ENCODE measurements at regions not wholly inside any gene's neighbourhood (a gene's known extent, or its start where the extent isn't known, plus 50 kb on each side); places are given as distances from the start of the nearest gene placed in this dataset.
"Not testable (repeated sequence)": the region's sequence is repeated elsewhere in the genome, so short reads cannot be mapped to it uniquely, and the experiment has no call there.

DNA sequence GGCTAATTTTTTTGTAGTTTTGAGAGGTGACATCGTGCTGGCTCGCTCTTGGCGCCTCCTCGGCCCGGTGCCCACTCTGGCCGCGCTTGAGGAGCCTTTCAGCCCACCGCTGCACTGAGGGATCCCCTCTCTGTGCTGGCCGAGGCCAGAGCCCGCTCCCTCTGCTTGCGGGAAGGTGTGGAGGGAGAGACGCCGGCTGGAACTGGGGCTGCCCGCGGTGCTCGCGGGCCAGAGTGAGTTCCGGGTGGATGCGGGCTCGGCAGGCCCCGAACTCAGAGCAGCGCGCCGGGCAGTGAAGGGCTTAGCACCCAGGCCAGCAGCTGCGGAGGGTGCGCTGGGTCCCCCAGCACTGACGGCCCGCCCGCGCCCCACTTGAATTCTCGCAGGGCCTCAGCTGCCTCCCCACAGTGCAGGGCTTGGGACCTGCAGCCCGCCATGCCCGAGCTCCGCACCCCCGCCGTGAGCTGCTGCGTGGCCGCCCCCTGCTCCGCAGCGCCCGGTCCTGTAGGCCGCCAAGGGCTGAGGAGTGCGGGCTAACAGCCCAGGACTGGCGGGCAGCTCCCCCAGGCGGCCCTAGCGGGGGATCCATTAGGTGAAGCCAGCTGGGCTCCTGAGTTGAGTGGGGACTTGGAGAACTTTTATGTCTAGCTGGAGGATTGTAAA, 113.2 kb upstream of the ZSWIM2 start:
- Mint-ChIP-seq H3K27ac (no peak overlapping the region), H3K4me1 (no peaks in the 10 kb centered on the region), H3K27me3 (ENCODE audit: low read depth) (no peaks in the 10 kb centered on the region), H3K4me3 (no peak overlapping the region), H3K36me3 (peaks cover 6% of the 10 kb centered on the region; the same call in 1 of the 2 replicates), H3K9me3 (peaks cover 9% of the 10 kb centered on the region)
- DNase-seq (ENCODE audit: low spot score) (no peak), ATAC-seq (no peak)
- ChIA-PET POLR2A (interaction anchor here (0.6 kb wide), 1 partner anchor 508 kb away, joined by 4 read pairs; no protein-coding TSS in a partner anchor), CTCF (no interaction called here)
- TF ChIP-seq OVOL2 (CRISPR knock-in tag; IDR thresholded peaks at IDR 0.05; ENCODE audit: borderline replicate concordance) (no peak), ZNF317 (CRISPR knock-in tag; IDR thresholded peaks at IDR 0.05; ENCODE audit: borderline replicate concordance, low read depth) (no peak)
- TF ChIP-seq, protein P1, sequence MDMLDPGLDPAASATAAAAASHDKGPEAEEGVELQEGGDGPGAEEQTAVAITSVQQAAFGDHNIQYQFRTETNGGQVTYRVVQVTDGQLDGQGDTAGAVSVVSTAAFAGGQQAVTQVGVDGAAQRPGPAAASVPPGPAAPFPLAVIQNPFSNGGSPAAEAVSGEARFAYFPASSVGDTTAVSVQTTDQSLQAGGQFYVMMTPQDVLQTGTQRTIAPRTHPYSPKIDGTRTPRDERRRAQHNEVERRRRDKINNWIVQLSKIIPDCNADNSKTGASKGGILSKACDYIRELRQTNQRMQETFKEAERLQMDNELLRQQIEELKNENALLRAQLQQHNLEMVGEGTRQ (CRISPR knock-in tag; IDR thresholded peaks at IDR 0.05), result no peak

GRCh38 chr2:186960241-186960640, 111.3 kb upstream of the ZSWIM2 start:
- DNase-seq (ENCODE audit: low spot score), result not testable (repeated sequence)

GRCh38 chr2:186959486-186959885, 110.5 kb upstream of the ZSWIM2 start:
- ChIA-PET CTCF (no interaction called here), POLR2A (no interaction called here)
- Mint-ChIP-seq H3K27ac (no peak overlapping the region), H3K27me3 (ENCODE audit: low read depth) (no peaks in the 10 kb centered on the region), H3K4me1 (no peaks in the 10 kb centered on the region), H3K36me3 (peaks cover 6% of the 10 kb centered on the region; the same call in 1 of the 2 replicates), H3K9me3 (peaks cover 9% of the 10 kb centered on the region), H3K4me3 (no peak overlapping the region)
- TF ChIP-seq, protein P2, sequence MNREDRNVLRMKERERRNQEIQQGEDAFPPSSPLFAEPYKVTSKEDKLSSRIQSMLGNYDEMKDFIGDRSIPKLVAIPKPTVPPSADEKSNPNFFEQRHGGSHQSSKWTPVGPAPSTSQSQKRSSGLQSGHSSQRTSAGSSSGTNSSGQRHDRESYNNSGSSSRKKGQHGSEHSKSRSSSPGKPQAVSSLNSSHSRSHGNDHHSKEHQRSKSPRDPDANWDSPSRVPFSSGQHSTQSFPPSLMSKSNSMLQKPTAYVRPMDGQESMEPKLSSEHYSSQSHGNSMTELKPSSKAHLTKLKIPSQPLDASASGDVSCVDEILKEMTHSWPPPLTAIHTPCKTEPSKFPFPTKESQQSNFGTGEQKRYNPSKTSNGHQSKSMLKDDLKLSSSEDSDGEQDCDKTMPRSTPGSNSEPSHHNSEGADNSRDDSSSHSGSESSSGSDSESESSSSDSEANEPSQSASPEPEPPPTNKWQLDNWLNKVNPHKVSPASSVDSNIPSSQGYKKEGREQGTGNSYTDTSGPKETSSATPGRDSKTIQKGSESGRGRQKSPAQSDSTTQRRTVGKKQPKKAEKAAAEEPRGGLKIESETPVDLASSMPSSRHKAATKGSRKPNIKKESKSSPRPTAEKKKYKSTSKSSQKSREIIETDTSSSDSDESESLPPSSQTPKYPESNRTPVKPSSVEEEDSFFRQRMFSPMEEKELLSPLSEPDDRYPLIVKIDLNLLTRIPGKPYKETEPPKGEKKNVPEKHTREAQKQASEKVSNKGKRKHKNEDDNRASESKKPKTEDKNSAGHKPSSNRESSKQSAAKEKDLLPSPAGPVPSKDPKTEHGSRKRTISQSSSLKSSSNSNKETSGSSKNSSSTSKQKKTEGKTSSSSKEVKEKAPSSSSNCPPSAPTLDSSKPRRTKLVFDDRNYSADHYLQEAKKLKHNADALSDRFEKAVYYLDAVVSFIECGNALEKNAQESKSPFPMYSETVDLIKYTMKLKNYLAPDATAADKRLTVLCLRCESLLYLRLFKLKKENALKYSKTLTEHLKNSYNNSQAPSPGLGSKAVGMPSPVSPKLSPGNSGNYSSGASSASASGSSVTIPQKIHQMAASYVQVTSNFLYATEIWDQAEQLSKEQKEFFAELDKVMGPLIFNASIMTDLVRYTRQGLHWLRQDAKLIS (CRISPR knock-in tag; IDR thresholded peaks at IDR 0.05; ENCODE audit: borderline replicate concordance), result no peak
- TF ChIP-seq RORB (CRISPR knock-in tag; IDR thresholded peaks at IDR 0.05) (no peak), MYBL2 (CRISPR knock-in tag; IDR thresholded peaks at IDR 0.05) (no peak), TEAD1 (CRISPR knock-in tag; IDR thresholded peaks at IDR 0.05) (no peak), IRF1 (CRISPR knock-in tag; IDR thresholded peaks at IDR 0.05) (no peak), CTCF (IDR thresholded peaks at IDR 0.05) (no peak)
- TF ChIP-seq, protein P3, sequence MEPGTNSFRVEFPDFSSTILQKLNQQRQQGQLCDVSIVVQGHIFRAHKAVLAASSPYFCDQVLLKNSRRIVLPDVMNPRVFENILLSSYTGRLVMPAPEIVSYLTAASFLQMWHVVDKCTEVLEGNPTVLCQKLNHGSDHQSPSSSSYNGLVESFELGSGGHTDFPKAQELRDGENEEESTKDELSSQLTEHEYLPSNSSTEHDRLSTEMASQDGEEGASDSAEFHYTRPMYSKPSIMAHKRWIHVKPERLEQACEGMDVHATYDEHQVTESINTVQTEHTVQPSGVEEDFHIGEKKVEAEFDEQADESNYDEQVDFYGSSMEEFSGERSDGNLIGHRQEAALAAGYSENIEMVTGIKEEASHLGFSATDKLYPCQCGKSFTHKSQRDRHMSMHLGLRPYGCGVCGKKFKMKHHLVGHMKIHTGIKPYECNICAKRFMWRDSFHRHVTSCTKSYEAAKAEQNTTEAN (CRISPR knock-in tag; IDR thresholded peaks at IDR 0.05), result no peak
- ATAC-seq, result no peak
- DNase-seq (ENCODE audit: low spot score), result no peak

More at GRCh38 chr2:186960241-186960640, 111.3 kb upstream of the ZSWIM2 start:
- ATAC-seq; H3K36me3 Mint-ChIP-seq; H3K4me1 Mint-ChIP-seq; H3K27ac Mint-ChIP-seq; H3K4me3 Mint-ChIP-seq; H3K27me3 Mint-ChIP-seq (ENCODE audit: low read depth); POLR2A ChIA-PET; CTCF ChIA-PET; H3K9me3 Mint-ChIP-seq: not testable (repeated sequence)
